ENCODE measurements at regions not wholly inside any gene's neighbourhood (a gene's known extent, or its start where the extent isn't known, plus 50 kb on each side); places are given as distances from the start of the nearest gene placed in this dataset.
"Not testable (repeated sequence)": the region's sequence is repeated elsewhere in the genome, so short reads cannot be mapped to it uniquely, and the experiment has no call there.

DNA sequence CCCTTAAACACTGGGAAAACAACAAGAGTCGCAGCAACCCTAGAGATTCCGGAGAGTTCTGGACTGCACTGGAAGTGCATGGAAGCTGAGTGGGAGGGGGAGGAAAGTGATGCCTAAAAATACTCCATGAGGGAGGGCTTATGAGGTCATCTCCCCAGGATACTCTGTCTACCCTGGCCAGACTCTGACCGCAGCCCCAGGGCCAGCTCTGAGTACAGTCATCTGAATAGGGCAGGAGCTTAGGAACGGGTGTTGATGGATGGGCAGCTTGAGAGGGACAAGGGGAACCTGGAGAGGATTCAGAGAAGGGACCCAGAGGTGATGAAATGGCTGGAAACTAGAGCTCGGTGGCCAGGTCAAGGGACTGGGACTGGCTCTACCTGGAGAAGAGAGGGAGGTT, 79.3 kb upstream of the IGFBP5 start:
- no peak for DNase-seq

DNA sequence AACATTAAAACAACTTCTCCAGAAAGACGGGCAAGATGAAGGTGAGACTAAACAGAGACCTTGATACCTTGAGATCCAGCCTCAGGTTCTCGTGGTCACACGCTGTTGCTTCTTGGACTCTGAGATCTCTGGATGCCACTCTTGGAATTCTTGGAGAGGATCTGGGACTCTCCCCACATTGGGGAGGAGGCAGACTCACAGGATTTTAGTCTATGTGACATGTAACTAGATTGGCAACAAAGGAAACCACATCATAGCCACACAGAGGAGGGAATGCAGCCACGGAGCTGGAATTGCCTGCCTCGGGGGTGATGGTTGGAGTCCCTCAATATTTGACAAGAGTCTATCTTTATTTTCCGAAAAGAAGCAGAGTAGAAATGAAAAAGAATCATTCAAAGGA, 78.8 kb upstream of the IGFBP5 start:
- DNase-seq, result no peak

DNA sequence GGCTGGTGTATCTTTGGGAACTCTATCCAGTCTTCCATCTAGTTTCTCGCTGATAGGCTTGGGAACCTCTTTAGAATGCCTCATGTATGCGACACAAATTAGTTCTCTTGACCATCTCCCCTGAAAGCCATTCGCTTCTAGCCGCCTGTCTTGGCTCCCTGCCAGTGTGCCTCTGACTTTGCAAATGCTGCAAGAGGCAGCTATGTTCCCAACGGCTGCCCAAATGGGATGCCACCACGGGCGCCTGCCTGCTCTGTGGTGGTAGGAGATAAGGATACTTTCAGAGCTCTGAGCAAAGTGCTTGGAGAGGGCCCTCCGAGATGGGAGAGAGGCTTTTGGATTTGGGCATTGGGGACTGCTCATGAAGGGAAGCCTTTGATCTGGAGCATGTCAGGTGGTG, 77.7 kb upstream of the IGFBP5 start:
- DNase-seq, result no peak

- no peak for DNase-seq
Measured at GRCh38 chr2:216770717-216771116, 75.4 kb upstream of the IGFBP5 start.

DNA sequence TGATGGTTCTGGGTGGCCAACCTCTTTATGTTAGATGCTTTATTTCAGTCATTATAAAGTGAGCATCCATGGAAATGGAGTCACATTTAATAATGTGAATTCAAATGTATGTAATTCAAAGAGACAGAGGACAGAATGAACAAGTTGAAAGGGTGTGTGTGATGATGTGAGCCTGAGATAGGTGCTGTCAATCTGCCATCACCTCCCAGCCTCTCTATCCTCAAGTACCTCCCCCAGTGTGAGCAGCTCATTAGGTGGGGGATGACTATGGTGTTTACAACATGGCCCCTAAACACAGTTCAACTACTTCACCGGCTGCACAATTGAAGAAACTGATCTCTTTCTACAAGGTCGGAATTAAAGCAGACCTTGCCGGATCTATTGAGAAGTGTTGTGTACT, 74.7 kb upstream of the IGFBP5 start:
- DNase-seq, result no peak

DNA sequence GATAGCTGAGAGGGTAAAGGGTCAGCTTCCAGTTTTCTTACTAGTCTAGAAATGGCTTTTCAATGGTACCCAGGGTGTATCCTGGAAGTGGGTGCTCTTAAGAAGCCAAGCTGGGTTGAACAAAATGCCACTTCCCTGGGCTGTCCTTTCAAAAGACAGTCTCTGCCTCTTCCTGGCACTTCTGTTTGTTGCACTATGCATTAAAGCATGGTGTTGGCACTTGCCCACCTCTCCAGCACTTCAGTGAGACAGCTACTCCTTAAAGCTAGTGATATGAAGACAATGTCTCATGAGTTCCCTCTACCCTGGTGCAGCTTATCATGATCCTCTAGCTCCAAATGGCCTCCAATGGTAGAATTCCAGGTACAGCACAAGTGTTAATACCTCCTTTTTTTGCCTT, 74.3 kb upstream of the IGFBP5 start:
- no peak for DNase-seq

GRCh38 chr2:216768908-216769411, 73.6 kb upstream of the IGFBP5 start:
- no peak for DNase-seq

GRCh38 chr2:216765761-216766262, 70.5 kb upstream of the IGFBP5 start:
- DNase-seq, result no peak

DNA sequence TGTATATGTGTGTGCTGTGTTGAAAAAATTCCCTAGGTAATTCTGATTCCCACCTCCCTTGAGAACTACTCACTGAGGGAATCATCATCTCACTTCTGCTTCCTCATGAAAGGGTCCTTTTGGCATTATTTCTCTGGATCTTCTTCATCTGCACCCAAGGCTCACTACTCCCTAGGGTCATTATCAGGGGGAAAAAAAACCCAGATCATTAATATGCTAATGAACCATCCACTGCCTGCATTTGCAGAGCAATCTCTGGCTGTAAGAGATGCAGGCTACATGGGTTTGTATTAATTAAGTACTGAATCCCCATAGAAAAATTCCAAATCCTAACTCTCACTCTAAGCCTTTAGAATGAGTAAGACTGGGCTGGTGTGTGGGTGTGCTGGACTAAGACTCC, 68.0 kb upstream of the IGFBP5 start:
- no peak for DNase-seq

DNA sequence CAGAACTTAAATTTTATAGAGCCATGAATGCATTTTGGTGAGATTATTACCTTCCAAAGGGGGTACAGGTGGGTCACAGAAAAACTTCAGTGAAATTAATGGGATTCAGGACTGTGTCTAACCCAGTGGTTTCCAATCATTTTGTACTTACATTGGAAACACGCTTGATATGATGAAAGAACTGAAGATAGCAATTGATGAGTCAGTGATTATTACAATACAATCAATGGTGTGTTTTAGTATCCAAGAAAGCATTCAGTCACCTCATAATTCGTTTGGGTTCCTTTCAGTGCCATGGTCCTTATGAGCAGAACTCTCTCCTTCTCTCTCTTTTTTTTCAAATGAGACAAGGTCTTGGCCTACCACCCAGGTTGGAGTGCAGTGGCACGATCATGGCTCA, 66.5 kb upstream of the IGFBP5 start:
- DNase-seq, result no peak

DNA sequence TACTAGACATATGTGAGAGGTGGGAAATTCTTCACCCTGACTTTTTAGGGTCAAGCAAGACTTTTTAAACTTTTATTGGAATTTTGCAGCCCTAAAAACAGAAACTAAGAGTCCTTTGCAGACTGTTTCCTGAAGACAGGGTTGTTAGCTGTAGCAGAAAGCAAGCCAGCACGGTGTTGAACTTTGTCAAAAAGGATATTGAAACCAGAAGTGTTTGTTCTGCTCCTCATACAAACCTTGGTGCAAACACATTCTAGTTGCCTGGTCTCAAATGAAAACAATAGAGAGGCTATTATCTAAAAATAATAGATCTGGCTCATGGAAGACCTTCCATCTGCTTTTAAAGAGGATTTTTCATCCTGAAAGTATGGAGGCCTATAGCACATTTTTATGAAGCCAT, 65.8 kb upstream of the IGFBP5 start:
- no peak for DNase-seq

- no peak for DNase-seq
Measured at GRCh38 chr2:216758256-216759155, 63.2 kb upstream of the IGFBP5 start.

- no peak for DNase-seq
Measured at GRCh38 chr2:216757532-216757931, 62.2 kb upstream of the IGFBP5 start.

GRCh38 chr2:216756435-216756834, 61.1 kb upstream of the IGFBP5 start:
- DNase-seq, result no peak

GRCh38 chr2:216754812-216755211, 59.5 kb upstream of the IGFBP5 start:
- no peak for DNase-seq

- DNase-seq, result no peak
Measured at GRCh38 chr2:216754336-216754735, 59.0 kb upstream of the IGFBP5 start.

- no peak for DNase-seq
Measured at GRCh38 chr2:216752855-216753505, 57.6 kb upstream of the IGFBP5 start.

- not testable (repeated sequence) for DNase-seq
Measured at GRCh38 chr2:216750750-216751149, 55.4 kb upstream of the IGFBP5 start.

DNA sequence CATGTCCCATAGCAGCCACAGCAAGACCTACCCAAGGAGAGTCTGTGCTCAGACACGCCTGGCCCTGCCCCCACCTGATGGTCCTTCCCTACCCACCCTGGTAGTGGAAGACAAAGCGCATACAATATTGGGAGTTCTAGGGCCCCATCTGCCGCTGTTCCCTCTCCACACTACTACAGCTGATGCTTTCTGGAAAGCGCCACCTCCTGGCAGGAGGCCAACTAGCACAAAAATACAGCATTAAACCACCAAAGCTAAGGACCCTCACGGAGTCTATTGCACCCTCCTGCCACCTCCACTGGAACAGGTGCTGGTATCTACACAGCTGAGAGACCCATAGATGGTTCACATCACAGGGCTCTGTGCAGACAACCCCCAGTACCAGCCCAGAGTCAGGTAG, 50.9 kb upstream of the IGFBP5 start:
- not testable (repeated sequence) for DNase-seq

DNA sequence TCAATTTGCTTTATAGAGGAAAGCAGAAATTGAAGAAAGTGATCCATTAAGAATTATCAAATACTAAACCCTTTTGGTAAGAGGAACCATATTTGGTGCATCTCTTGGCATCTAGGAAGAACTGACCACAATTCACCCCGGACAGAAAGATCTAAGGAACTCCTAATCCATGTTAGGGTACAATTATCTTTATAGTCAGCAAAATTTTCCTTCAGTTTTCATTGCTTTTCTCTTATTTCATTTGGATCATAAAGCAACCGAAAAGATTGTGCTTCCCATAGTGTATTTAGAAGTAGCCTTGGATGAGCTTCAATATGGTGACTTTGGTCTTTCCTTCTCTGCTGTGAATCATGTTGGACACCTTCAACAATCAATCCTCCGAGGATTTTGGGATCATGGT, 50.1 kb upstream of the IGFBP5 start:
- no peak for DNase-seq
